Panc1 (cell line): ENCODE measurements at regions not wholly inside any gene's neighbourhood (a gene's known extent, or its start where the extent isn't known, plus 50 kb on each side); places are given as distances from the start of the nearest gene placed in this dataset.

Experiments used
- ATAC-seq: fragments of 200-7000 bp; cut with Tn5 transposase; 2 replicates; pipeline ENCODE4 v1.9.1; 2020; ENCODE audit warnings: mild to moderate bottlenecking, moderate library complexity
- BruUV-seq: library from RNA; stranded (reverse); fragments of 400-500 nt; replicated peaks from 2 replicates; lab custom pipeline; 2021; lab: Mats Ljungman, UMichigan
- CTCF ChIA-PET: fragments of 300-600 bp; sonication (Branson Sonifier 250); formaldehyde crosslinking; loops from one replicate; lab custom pipeline; 2022; ENCODE audit warnings: antibody characterized with exemption; lab: Charles Lee
- POLR2A ChIA-PET: fragments of 300-600 bp; sonication (Branson Sonifier 250); formaldehyde crosslinking; loops from one replicate; lab custom pipeline; 2022; ENCODE audit warnings: antibody characterized with exemption; lab: Charles Lee
- DNase-seq: peaks from one replicate; pipeline ENCODE4 v3.0.0-alpha.2; 2010; ENCODE audit warnings: low read depth, low spot score
- H3K27ac ChIP-seq: 2 replicates; pipeline ENCODE4 v1.5.1; 2011; ENCODE audit warnings: mild to moderate bottlenecking, low read length, inconsistent platforms
- H3K27me3 ChIP-seq: fragments of 200-500 bp; sonication (Bioruptor generic); 2 replicates; pipeline ENCODE4 v1.6.0; 2014; ENCODE audit warnings: low read length, inconsistent platforms; ENCODE audit not compliant: control insufficient read depth, insufficient read depth
- H3K36me3 ChIP-seq: fragments of 200-500 bp; sonication (Bioruptor generic); 2 replicates; pipeline ENCODE4 v1.5.1; 2014; ENCODE audit warnings: inconsistent platforms, mild to moderate bottlenecking, low read length, moderate library complexity; ENCODE audit not compliant: control insufficient read depth, insufficient read depth
- H3K4me1 ChIP-seq: 2 replicates; pipeline ENCODE4 v1.5.1; 2011; ENCODE audit warnings: inconsistent platforms, mild to moderate bottlenecking, low read length, moderate library complexity; ENCODE audit not compliant: control insufficient read depth, insufficient read depth
- H3K4me3 ChIP-seq, 2 experiments: 2 replicates each; pipeline ENCODE4 v1.5.1; 2011 to 2012; ENCODE audit warnings: low read depth in 2 of 2, low read length in 2 of 2, mild to moderate bottlenecking in 2 of 2, inconsistent platforms in 1 of 2, moderate library complexity in 1 of 2
- H3K9me3 ChIP-seq: fragments of 200-500 bp; sonication (Bioruptor generic); 2 replicates; pipeline ENCODE4 v1.5.1; 2014; ENCODE audit warnings: low read depth, mild to moderate bottlenecking, inconsistent platforms, low read length, moderate library complexity; ENCODE audit not compliant: control insufficient read depth, insufficient read depth
- CTCF ChIP-seq: fragments of 450-650 bp; IDR thresholded peaks from 2 replicates; pipeline ENCODE4 v1.5.1; 2017; ENCODE audit warnings: mild to moderate bottlenecking
- POLR2AphosphoS5 ChIP-seq: IDR thresholded peaks from 2 replicates; pipeline ENCODE4 v1.6.1; 2012; ENCODE audit warnings: mild to moderate bottlenecking, low read depth, low read length, moderate library complexity
- REST ChIP-seq, 2 experiments: IDR thresholded peaks; 2 replicates each; pipeline ENCODE4 v1.6.1; 2011 to 2012; ENCODE audit warnings: low read depth in 2 of 2, control low read depth in 1 of 2, low read length in 1 of 2, mild to moderate bottlenecking in 1 of 2, moderate library complexity in 1 of 2; ENCODE audit not compliant: insufficient read depth in 1 of 2
- SIN3A ChIP-seq: IDR thresholded peaks from 2 replicates; pipeline ENCODE4 v1.6.1; 2012; ENCODE audit warnings: low read depth, mild to moderate bottlenecking, low read length, moderate library complexity, borderline replicate concordance; ENCODE audit not compliant: insufficient read depth
- TCF7L2 ChIP-seq: IDR thresholded peaks from 2 replicates; pipeline ENCODE4 v1.6.1; 2011; ENCODE audit warnings: mild to moderate bottlenecking, low read depth, low read length, inconsistent platforms
- in situ Hi-C: cut with HindIII; loops from 2 replicates; pipeline ENCODE4 v1.10.0; 2016; ENCODE audit warnings: low sequenced_read_pairs, low pct_unique_long_range_greater_than_20kb
- intact Hi-C: fragments of 100-400 bp; cut with micrococcal nuclease; formaldehyde crosslinking; loops from one replicate; pipeline ENCODE4 v1.10.0; 2022; ENCODE audit not compliant: unreplicated experiment

- no peak overlapping the region for H3K27ac ChIP-seq
- DNase-seq (no peak), ATAC-seq (no peak)
- in situ Hi-C loops = no loop called here
- ChIA-PET CTCF (interaction anchor here (0.7 kb wide), 1 partner anchor 520 kb away, joined by 6 read pairs; no protein-coding TSS in a partner anchor), POLR2A (no interaction called here)
- H3K4me3 ChIP-seq = no peak overlapping the region
- no peaks in the 10 kb centered on the region for H3K4me1 ChIP-seq
- intact Hi-C loops = no loop called here
- peaks cover 8% of the 10 kb centered on the region for H3K27me3 ChIP-seq
- BruUV-seq = no TSS peak
- no peaks in the 10 kb centered on the region for H3K9me3 ChIP-seq
- TF ChIP-seq CTCF = no peak
- TF ChIP-seq SIN3A = no peak
- no peak for TF ChIP-seq POLR2AphosphoS5
- TF ChIP-seq TCF7L2 = no peak
- no peak for TF ChIP-seq REST (IDR thresholded peaks at IDR 0.05; ENCODE audit: insufficient read depth in 1 of 2, low read depth in 2 of 2, low read length in 1 of 2)
- no peaks in the 10 kb centered on the region for H3K36me3 ChIP-seq
Observed at GRCh38 chr6:25085756-25086155, 150.0 kb upstream of the RIPOR2 start.

GRCh38 chr6:25086500-25087091 lies 150.8 kb upstream of the RIPOR2 start:
- DNase-seq (no peak), ATAC-seq (no peak)
- ChIA-PET POLR2A (no interaction called here), CTCF (no interaction called here)
- Histone ChIP-seq H3K27ac (no peak overlapping the region), H3K36me3 (no peaks in the 10 kb centered on the region), H3K4me3 (no peak overlapping the region), H3K9me3 (no peaks in the 10 kb centered on the region), H3K4me1 (no peaks in the 10 kb centered on the region), H3K27me3 (peaks cover 6% of the 10 kb centered on the region)
- in situ Hi-C loops (no loop called here), intact Hi-C loops (no loop called here)
- TF ChIP-seq SIN3A = no peak
- no peak for TF ChIP-seq TCF7L2
- no peak for TF ChIP-seq POLR2AphosphoS5
- TF ChIP-seq REST (IDR thresholded peaks at IDR 0.05; ENCODE audit: insufficient read depth in 1 of 2, low read depth in 2 of 2, low read length in 1 of 2) = no peak
- no TSS peak for BruUV-seq
